K562 (cell line): ENCODE measurements at regions not wholly inside any gene's neighbourhood (a gene's known extent, or its start where the extent isn't known, plus 50 kb on each side); places are given as distances from the start of the nearest gene placed in this dataset.

Experiments
- ATAC-seq: fragments of 200-7000 bp; cut with Tn5 transposase; 3 replicates; pipeline ENCODE4 v1.9.1; 2020; ENCODE audit warnings: moderate library complexity
- BruUV-seq: library from RNA; stranded (reverse); fragments of 400-500 nt; replicated peaks from 2 replicates; lab custom pipeline; 2021; lab: Mats Ljungman, UMichigan
- CTCF ChIA-PET: fragments of 300-600 bp; formaldehyde crosslinking; extraction: SDS; loops from one replicate; lab custom pipeline; 2021; ENCODE audit warnings: low intra/inter-chr PET ratio; lab: Yijun Ruan, JAX
- POLR2A ChIA-PET: fragments of 300-600, 350-650 bp; sonication (Branson Sonifier 250); formaldehyde crosslinking; extraction: SDS; loops from one replicate; lab custom pipeline; 2021; ENCODE audit warnings: antibody characterized with exemption, inconsistent platforms; lab: Yijun Ruan, JAX
- DNase-seq, 4 experiments: peaks; one replicate each; pipeline versions ENCODE4 v3.0.0 to v3.0.0-alpha.2; 2011 to 2018; ENCODE audit warnings: low spot score in 3 of 4, mixed read lengths in 3 of 4; ENCODE audit errors: extremely low read depth in 1 of 4
- FAIRE-seq: peaks from 2 replicates; lab custom pipeline; 2011; peaks lifted over from hg19 to GRCh38; lab: Jason Lieb, UNC
- H2AFZ ChIP-seq: 2 replicates; pipeline ENCODE4 v1.6.0; 2011; ENCODE audit warnings: low read depth, low read length, control low read depth, inconsistent platforms
- H3K27ac ChIP-seq: fragments of 200-600 bp; 3 replicates; pipeline ENCODE4 v1.8.0; 2011; ENCODE audit warnings: low read depth, mild to moderate bottlenecking, control low read depth, inconsistent platforms, low read length, moderate library complexity, mixed read lengths; ENCODE audit errors: extremely low read depth
- H3K27me3 ChIP-seq, 2 experiments: fragments of 300-600 bp in 1 of 2; 2 replicates in 1 of 2; 3 replicates in 1 of 2; pipeline versions ENCODE4 v1.6.0 to v1.8.0; 2011; ENCODE audit warnings: inconsistent platforms in 2 of 2, low read length in 2 of 2, mild to moderate bottlenecking in 1 of 2, mixed read lengths in 1 of 2, moderate library complexity in 1 of 2; ENCODE audit not compliant: control insufficient read depth in 2 of 2, insufficient read depth in 2 of 2
- H3K36me3 ChIP-seq: fragments of 300-600 bp; 3 replicates; pipeline ENCODE4 v1.8.0; 2011; ENCODE audit warnings: mild to moderate bottlenecking, low read length, inconsistent platforms; ENCODE audit not compliant: control insufficient read depth, insufficient read depth
- H3K4me1 ChIP-seq, 2 experiments: fragments of 200-600 bp in 1 of 2; replicated peaks in 1 of 2; 2 replicates in 1 of 2; 3 replicates in 1 of 2; pipeline versions ENCODE4 v1.5.1 to v1.8.0; 2011; ENCODE audit warnings: inconsistent platforms in 2 of 2, low read length in 2 of 2, mild to moderate bottlenecking in 1 of 2, mixed read lengths in 1 of 2, moderate library complexity in 1 of 2; ENCODE audit not compliant: control insufficient read depth in 2 of 2, insufficient read depth in 2 of 2
- H3K4me2 ChIP-seq: 2 replicates; pipeline ENCODE4 v1.6.1; 2011; ENCODE audit warnings: low read length, control low read depth, inconsistent platforms, mixed read lengths; ENCODE audit not compliant: insufficient read depth
- H3K4me3 ChIP-seq: fragments of 200-600 bp; sonication (generic), shearing (Covaris generic); 2 replicates; pipeline ENCODE4 v1.5.1; 2016; ENCODE audit warnings: control low read depth, inconsistent platforms
- H3K79me2 ChIP-seq: fragments of 200-600 bp; 3 replicates; pipeline ENCODE4 v1.8.0; 2011; ENCODE audit warnings: low read length, inconsistent platforms; ENCODE audit not compliant: control insufficient read depth, insufficient read depth
- H3K9ac ChIP-seq, 2 experiments: 2 replicates each; pipeline versions ENCODE4 v1.6.0 to v1.6.1; 2011; ENCODE audit warnings: low read depth in 2 of 2, low read length in 2 of 2, control low read depth in 1 of 2, inconsistent platforms in 1 of 2, mild to moderate bottlenecking in 1 of 2, mixed read lengths in 1 of 2; ENCODE audit not compliant: insufficient read depth in 1 of 2
- H3K9me1 ChIP-seq: one replicate; pipeline ENCODE4 v1.6.0; 2011; ENCODE audit warnings: inconsistent platforms, mild to moderate bottlenecking, low read length, moderate library complexity; ENCODE audit not compliant: control insufficient read depth, insufficient read depth
- H3K9me3 ChIP-seq: replicated peaks from 2 replicates; pipeline ENCODE4 v1.5.1; 2011; ENCODE audit warnings: low read depth, low read length, inconsistent platforms; ENCODE audit not compliant: control insufficient read depth, insufficient read depth
- H4K20me1 ChIP-seq: replicated peaks from 2 replicates; pipeline ENCODE4 v1.6.1; 2011; ENCODE audit warnings: low read length, inconsistent platforms, mixed read lengths; ENCODE audit not compliant: control insufficient read depth, insufficient read depth
- E2F8 ChIP-seq: fragments of 450-650 bp; IDR thresholded peaks from 2 replicates; pipeline ENCODE4 v1.7.1; 2018; ENCODE audit warnings: mild to moderate bottlenecking, low read depth; ENCODE audit not compliant: partially characterized antibody
- ELK3 ChIP-seq: fragments of 450-650 bp; formaldehyde crosslinking; IDR thresholded peaks from 2 replicates; pipeline ENCODE4 v1.4.0; 2020; ENCODE audit warnings: mild to moderate bottlenecking
- HES1 ChIP-seq: fragments of 450-650 bp; IDR thresholded peaks from 2 replicates; pipeline ENCODE4 v1.6.1; 2016; ENCODE audit warnings: low read depth, mild to moderate bottlenecking, moderate library complexity
- ILK ChIP-seq: fragments of 450-650 bp; IDR thresholded peaks from 2 replicates; pipeline ENCODE4 v1.6.1; 2016; ENCODE audit warnings: missing genetic modification characterization, low read depth, mild to moderate bottlenecking, missing compliant biosample characterization, moderate library complexity, borderline replicate concordance
- NFIX ChIP-seq: fragments of 250-450 bp; sonication (Bioruptor Pico); IDR thresholded peaks from 2 replicates; pipeline ENCODE4 v1.4.0; 2020; ENCODE audit warnings: low read depth, mild to moderate bottlenecking, moderate library complexity
- RBM22 ChIP-seq: fragments of 200-400 bp; formaldehyde crosslinking; IDR thresholded peaks from 2 replicates; pipeline ENCODE4 v1.6.1; 2018; ENCODE audit warnings: low read length, low read depth; ENCODE audit not compliant: poor library complexity, severe bottlenecking
- SMAD2 ChIP-seq: fragments of 150-350 bp; IDR thresholded peaks from 2 replicates; pipeline ENCODE4 v1.6.1; 2014; ENCODE audit warnings: low read depth, mild to moderate bottlenecking, low read length
- STAT5A ChIP-seq: IDR thresholded peaks from 2 replicates; pipeline ENCODE4 v1.6.1; 2012; ENCODE audit warnings: low read length, inconsistent platforms, borderline replicate concordance
- ZC3H11A ChIP-seq: IDR thresholded peaks from 2 replicates; pipeline ENCODE4 v1.6.1; 2012; ENCODE audit warnings: low read depth, low read length, improper control_type of control experiment
- ZFP36 ChIP-seq: fragments of 150-350 bp; IDR thresholded peaks from 2 replicates; pipeline ENCODE4 v1.6.1; 2018; ENCODE audit warnings: low read length, low read depth; ENCODE audit not compliant: partially characterized antibody
- ZKSCAN3 ChIP-seq: fragments of 250-450 bp; sonication (Bioruptor Pico); IDR thresholded peaks from 2 replicates; pipeline ENCODE4 v1.4.0; 2020
- ZNF146 ChIP-seq: IDR thresholded peaks from one replicate; pipeline ENCODE4 v1.6.1; 2018; ENCODE audit warnings: missing compliant biosample characterization; ENCODE audit not compliant: unreplicated experiment
- ZNF3 ChIP-seq: fragments of 250-450 bp; sonication (Bioruptor Pico); IDR thresholded peaks from 2 replicates; pipeline ENCODE4 v1.5.0; 2021; ENCODE audit warnings: mild to moderate bottlenecking, moderate library complexity
- ZNF436 ChIP-seq: fragments of 250-450, 450-650 bp; sonication (Bioruptor Pico); formaldehyde crosslinking; IDR thresholded peaks from 2 replicates; pipeline ENCODE4 v1.7.0; 2020; ENCODE audit warnings: mild to moderate bottlenecking
- whole genome bisulfite sequencing: fragments of 100-300 bp; shearing (Covaris generic); methylation state at CpG from one replicate; pipeline ENCODE4 v1.1.6; 2016; ENCODE audit warnings: low coverage, mixed read lengths; ENCODE audit not compliant: insufficient coverage; ENCODE audit errors: missing lambda C conversion rate; 5-methylcytosine and 5-hydroxymethylcytosine counted together
- in situ Hi-C: fragments of 300-500 bp; cut with MboI; formaldehyde crosslinking; loops from 4 replicates; pipeline ENCODE4 v1.15.0; 2018; ENCODE audit warnings: inconsistent platforms, mixed read lengths
- intact Hi-C: fragments of 100-400 bp; cut with micrococcal nuclease; formaldehyde crosslinking; loops from 2 replicates; pipeline ENCODE4 v1.14.2; 2022
- TF ChIP-seq, protein P1 (sequence below): fragments of 250-450 bp; sonication (Bioruptor Pico); IDR thresholded peaks from 2 replicates; pipeline ENCODE4 v1.5.0; 2021

- TF ChIP-seq RBM22 (no peak), ILK (tag) (no peak), ZKSCAN3 (CRISPR knock-in tag) (no peak), ZNF436 (no peak)
These were observed 149.0 kb upstream of the ZNF516 start (continued) for GRCh38 chr18:76643996-76644395.

DNA sequence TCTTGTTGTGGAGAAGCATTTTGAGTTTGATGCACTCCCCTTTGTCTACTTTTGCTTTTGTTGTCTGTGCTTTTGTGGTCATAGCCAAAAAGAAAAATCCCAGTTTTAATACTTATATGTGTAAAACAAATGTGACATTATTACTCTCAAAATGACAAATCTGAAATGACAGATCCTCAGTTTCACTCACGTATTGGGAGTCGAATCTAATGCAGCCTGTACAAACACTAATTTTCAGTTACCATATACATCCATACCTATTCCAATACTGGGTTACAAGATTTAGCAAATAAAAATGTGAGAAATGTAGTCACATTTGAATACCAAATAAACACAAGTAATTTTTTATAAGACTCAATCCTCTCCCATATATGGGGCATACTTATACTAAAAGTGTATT is 148.2 kb upstream of the ZNF516 start:
- DNase-seq (no peak), ATAC-seq (no peak), FAIRE-seq (no peak)
- no peak for TF ChIP-seq ZFP36
- TF ChIP-seq STAT5A = no peak
- TF ChIP-seq NFIX (CRISPR knock-in tag) = no peak
- TF ChIP-seq ZC3H11A = no peak
- TF ChIP-seq HES1 = no peak
- TF ChIP-seq, protein P1, sequence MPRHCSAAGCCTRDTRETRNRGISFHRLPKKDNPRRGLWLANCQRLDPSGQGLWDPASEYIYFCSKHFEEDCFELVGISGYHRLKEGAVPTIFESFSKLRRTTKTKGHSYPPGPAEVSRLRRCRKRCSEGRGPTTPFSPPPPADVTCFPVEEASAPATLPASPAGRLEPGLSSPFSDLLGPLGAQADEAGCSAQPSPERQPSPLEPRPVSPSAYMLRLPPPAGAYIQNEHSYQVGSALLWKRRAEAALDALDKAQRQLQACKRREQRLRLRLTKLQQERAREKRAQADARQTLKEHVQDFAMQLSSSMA (CRISPR knock-in tag) = no peak
- no peak for TF ChIP-seq E2F8
- no peak for TF ChIP-seq ZNF146 (CRISPR knock-in tag)
- TF ChIP-seq SMAD2 = no peak
- TF ChIP-seq ZNF3 (CRISPR knock-in tag) = no peak
- no peak for TF ChIP-seq ELK3 (CRISPR knock-in tag)
- Histone ChIP-seq H3K9me3 (no peaks in the 10 kb centered on the region), H3K9ac (no peak overlapping the region), H3K36me3 (no peaks in the 10 kb centered on the region), H2AFZ (no peak overlapping the region), H3K9me1 (no peaks in the 10 kb centered on the region), H3K27ac (no peak overlapping the region), H3K27me3 (peaks cover 0 to 6% of the 10 kb centered on the region in 2 experiments; a peak in 1 of 5 replicates), H3K79me2 (no peaks in the 10 kb centered on the region), H3K4me3 (no peak overlapping the region), H3K4me1 (no peaks in the 10 kb centered on the region), H4K20me1 (no peaks in the 10 kb centered on the region), H3K4me2 (no peak overlapping the region)
- POLR2A ChIA-PET = no interaction called here
- intact Hi-C loops (no loop called here), in situ Hi-C loops (no loop called here)
- no TSS peak for BruUV-seq
- CTCF ChIA-PET = no interaction called here
- 0% methylated on average over 2 of the region's 2 CpGs for WGBS
